PC-9 (cell line): ENCODE measurements at regions not wholly inside any gene's neighbourhood (a gene's known extent, or its start where the extent isn't known, plus 50 kb on each side); places are given as distances from the start of the nearest gene placed in this dataset.

Source experiments
- CTCF ChIP-seq: fragments of 200-600 bp; sonication (generic); conservative IDR thresholded peaks from 2 replicates; pipeline ENCODE4 v1.6.1; 2017; ENCODE audit warnings: mixed run types, antibody characterized with exemption, mild to moderate bottlenecking, moderate library complexity
- EZH2 ChIP-seq: fragments of 200-600 bp; sonication (generic); IDR thresholded peaks from 2 replicates; pipeline ENCODE4 v1.8.0; 2017; ENCODE audit warnings: antibody characterized with exemption, low read depth

- TF ChIP-seq CTCF (no peak), EZH2 (no peak)
These were observed 491.7 kb upstream of the AGTR1 start for GRCh38 chr3:148205977-148206376.
